Neural progenitor cell (in vitro differentiated cells): ENCODE measurements at regions not wholly inside any gene's neighbourhood (a gene's known extent, or its start where the extent isn't known, plus 50 kb on each side); places are given as distances from the start of the nearest gene placed in this dataset.

Source experiments
- EZH2 ChIP-seq: fragments of 200-600 bp; sonication (generic); IDR thresholded peaks from 2 replicates; pipeline ENCODE4 v1.6.1; 2017; ENCODE audit warnings: antibody characterized with exemption, mild to moderate bottlenecking, moderate library complexity
- EZH2phosphoT487 ChIP-seq: fragments of 200-600 bp; sonication (generic); IDR thresholded peaks from 2 replicates; pipeline ENCODE4 v1.6.1; 2017; ENCODE audit warnings: antibody characterized with exemption
- TF ChIP-seq, protein P1 (sequence below): fragments of 200-600 bp; sonication (generic); IDR thresholded peaks from 2 replicates; pipeline ENCODE4 v1.5.1; 2017; ENCODE audit warnings: antibody characterized with exemption, mild to moderate bottlenecking

DNA sequence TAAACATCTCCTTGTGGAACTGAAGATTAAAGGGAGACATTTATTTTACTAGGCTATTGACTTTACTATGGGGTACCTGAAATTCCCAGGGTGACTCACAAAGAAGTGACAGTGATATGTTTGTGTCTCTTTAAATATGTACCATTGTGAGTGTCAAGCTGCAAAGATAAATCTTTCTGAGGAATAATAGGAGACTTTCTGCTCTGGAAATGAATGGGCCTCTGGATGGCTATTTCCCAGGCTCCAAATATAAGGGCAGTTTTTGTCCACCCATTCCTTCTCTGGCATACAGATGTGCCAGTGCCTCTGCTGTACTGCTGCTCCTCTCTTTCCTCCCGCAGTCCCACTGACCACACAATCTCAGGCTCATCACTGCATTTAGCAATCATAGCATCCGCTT lies 586.4 kb upstream of the CNTNAP5 start:
- TF ChIP-seq, protein P1, sequence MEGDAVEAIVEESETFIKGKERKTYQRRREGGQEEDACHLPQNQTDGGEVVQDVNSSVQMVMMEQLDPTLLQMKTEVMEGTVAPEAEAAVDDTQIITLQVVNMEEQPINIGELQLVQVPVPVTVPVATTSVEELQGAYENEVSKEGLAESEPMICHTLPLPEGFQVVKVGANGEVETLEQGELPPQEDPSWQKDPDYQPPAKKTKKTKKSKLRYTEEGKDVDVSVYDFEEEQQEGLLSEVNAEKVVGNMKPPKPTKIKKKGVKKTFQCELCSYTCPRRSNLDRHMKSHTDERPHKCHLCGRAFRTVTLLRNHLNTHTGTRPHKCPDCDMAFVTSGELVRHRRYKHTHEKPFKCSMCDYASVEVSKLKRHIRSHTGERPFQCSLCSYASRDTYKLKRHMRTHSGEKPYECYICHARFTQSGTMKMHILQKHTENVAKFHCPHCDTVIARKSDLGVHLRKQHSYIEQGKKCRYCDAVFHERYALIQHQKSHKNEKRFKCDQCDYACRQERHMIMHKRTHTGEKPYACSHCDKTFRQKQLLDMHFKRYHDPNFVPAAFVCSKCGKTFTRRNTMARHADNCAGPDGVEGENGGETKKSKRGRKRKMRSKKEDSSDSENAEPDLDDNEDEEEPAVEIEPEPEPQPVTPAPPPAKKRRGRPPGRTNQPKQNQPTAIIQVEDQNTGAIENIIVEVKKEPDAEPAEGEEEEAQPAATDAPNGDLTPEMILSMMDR: no peak
- TF ChIP-seq EZH2: no peak
- no peak for TF ChIP-seq EZH2phosphoT487
